ENCODE measurements at regions not wholly inside any gene's neighbourhood (a gene's known extent, or its start where the extent isn't known, plus 50 kb on each side); places are given as distances from the start of the nearest gene placed in this dataset.

- TF ChIP-seq CTCF (IDR thresholded peaks at IDR 0.05) (no peak), REST (IDR thresholded peaks at IDR 0.05) (no peak), SMC3 (IDR thresholded peaks at IDR 0.05) (no peak), POLR2A (IDR thresholded peaks at IDR 0.05; ENCODE audit: low read length) (no peak), ELK1 (IDR thresholded peaks at IDR 0.05; ENCODE audit: low read depth, low read length) (no peak), MAX (IDR thresholded peaks at IDR 0.05) (no peak), TP53 (CRISPR knock-in tag; IDR thresholded peaks at IDR 0.05) (no peak), MYC (IDR thresholded peaks at IDR 0.05; ENCODE audit: borderline replicate concordance, low read length) (no peak), FOSL2 (IDR thresholded peaks at IDR 0.05) (no peak), FOSL2 (CRISPR knock-in tag; IDR thresholded peaks at IDR 0.05) (no peak)
These were observed 1938.5 kb upstream of the DEFB115 start for GRCh38 chr20:29318871-29319461.
